ENCODE measurements at regions not wholly inside any gene's neighbourhood (a gene's known extent, or its start where the extent isn't known, plus 50 kb on each side); places are given as distances from the start of the nearest gene placed in this dataset.

DNA sequence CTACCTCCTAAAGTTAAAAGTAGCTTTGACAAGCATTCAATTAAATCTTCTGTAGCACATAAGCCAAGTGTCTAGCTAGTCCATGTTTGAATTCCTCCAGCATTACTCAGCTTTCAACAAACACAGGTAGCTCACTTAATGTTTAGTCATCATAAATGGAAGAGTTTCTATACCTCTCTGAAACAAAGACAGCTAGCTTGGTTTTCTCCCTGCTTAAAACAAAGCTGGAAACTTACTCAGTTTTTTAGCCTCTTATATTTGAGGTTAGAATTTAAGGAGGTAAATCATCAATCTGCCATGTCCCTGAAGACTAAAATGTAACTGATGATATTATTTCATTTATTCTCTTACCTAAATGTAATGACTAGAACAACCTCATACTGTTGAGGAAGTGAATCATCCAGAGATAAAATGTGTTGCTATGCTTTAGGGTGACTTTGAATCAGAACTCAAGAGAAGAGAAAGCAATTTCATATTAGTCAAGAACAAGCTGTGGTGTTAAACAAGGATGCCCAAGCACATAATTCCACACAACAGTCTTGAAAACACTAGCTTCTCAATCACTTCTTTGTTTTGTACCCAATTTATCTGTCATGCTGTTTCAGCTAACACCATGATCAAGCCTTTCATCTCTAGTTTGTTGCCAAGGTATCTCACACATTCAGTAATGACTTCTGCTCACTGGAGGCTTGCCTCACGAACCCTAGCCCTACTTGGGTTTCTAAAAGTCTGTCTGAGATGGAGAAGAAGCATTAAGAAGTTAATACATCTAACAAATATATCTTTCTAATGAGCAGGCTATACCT lies 251.9 kb downstream of the EPM2A start:
- no peak for DNase-seq

DNA sequence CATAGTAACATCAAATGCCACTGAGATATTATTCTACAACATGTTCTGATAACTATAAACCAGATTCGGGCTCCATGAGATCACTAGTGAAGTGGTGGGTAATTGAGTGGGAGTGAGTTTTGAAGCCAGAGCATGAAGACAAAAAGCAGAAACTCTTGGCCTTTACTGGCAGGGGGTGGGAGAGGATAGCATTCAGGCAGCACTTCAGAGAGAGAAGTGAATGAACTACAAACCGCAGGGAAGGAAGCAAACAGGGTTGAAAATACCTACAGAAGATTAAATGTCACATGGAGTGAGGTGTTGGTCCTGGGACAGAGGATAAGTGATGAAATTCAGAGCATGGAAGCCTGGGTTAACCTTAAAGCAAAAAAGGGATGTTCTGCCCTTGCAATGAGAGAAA lies 250.0 kb downstream of the EPM2A start:
- DNase-seq = no peak

DNA sequence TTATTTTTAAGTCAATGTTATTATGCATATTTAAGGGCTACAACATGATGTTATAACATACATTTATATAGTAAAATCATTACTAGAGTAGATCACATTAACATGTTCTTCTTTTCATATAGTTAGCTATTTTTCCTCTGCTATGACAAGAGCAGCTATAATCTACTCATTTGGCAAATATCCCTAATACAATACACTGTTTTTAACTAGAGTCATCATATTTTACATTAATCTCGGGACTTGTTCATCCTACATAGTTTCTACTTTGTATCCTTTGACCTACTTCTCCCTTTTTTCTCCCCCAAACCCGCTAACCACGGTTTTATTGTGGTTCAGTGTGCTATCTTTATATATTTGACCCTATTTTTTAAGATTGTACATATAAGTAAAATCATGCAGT lies 249.0 kb downstream of the EPM2A start:
- no peak for DNase-seq

DNA sequence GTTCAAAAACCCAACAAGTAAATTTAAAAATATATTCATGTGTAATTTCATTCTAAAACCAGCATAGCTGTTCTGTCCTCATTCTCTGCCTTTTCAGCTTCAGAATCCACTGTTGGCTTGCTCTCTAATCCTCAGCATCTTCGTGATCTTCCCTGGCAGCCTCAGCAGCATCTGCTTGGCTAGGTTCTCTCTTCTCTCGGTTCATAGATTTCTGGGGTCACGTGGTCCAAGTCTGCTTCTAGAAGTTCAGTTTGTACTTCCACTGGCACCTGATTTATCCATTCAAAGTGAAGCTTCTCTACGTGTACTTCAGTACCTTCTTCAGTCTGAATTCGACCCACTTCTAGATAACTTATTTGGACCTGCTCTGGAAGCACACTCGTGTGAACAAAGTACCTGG lies 245.7 kb downstream of the EPM2A start:
- DNase-seq = no peak

DNA sequence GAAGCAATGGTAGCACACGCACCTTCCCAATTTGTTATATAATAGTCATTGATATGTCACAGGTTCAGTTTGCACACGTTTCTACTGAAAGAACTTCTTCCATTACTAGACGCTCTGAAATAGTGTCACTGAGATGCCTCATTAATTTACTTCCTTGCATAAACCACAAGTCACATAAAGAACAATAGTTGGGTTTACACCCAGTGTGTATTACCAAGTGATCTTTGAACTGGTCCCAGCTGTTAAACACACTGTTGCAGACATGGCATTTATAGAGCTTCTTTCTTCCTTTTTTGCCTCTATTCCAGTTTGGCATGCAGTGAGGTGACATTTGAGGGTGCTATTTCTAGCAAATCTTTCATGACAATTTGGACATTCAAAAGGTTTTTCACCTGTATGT lies 245.3 kb downstream of the EPM2A start:
- DNase-seq = no peak

DNA sequence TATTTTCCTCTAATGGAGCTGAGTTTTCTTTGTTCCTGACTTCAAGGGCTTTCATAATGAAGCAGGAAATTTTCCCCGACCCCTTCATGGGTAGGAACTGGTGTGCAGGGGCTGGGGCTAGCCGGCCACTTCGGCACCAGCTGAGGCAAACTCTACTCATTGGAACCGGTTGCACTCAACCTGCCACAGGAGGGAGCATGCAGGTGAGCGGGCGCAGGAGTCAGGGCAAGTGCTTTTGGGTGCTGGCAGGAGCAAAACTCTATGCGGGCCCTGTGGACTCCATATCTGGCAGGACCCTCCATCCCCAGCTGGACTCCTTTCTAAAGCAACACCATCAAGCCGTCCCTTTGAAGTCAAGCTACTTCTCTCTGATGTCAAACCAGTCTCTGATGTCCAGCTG lies 244.2 kb downstream of the EPM2A start:
- DNase-seq = no peak

DNA sequence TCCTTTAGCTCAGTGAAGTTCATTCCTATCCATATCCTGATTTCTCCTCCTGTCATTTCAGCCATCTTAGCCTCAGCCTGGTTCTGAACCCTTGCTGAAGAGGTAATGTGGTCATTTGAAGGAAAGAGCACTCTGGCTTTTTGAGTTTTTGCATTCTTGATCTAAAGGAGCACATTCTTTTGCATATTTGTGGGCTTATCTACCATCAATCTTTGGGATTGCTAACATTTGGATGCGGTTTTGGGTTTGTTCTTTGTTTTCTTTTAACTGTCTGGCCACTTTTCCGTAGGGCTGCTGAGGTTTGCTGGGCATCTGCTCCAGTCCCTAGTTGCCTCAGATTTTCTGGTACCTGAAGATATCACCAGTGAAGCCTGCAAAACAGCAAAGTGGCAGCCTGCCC lies 238.3 kb downstream of the EPM2A start:
- no peak for DNase-seq

DNA sequence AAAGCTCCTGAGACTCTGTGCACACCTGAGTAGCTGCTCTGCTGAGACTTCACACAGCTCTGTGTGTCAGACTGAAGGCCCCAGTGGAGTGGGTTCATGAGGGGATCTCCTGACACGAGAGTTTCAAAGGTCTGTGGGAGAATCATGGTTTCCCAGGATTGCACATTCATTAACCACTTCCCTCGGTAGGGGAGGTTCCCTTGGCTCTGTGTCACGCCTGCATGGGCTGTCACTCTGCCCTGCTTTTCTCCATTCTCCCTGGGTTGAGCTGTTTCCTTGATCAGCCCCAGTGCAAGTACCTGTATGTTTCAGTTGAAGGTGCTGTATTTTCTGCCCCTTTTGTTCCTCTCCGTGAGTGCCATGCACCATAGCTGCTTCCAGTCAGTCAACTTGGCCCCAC lies 236.9 kb downstream of the EPM2A start:
- DNase-seq = no peak

DNA sequence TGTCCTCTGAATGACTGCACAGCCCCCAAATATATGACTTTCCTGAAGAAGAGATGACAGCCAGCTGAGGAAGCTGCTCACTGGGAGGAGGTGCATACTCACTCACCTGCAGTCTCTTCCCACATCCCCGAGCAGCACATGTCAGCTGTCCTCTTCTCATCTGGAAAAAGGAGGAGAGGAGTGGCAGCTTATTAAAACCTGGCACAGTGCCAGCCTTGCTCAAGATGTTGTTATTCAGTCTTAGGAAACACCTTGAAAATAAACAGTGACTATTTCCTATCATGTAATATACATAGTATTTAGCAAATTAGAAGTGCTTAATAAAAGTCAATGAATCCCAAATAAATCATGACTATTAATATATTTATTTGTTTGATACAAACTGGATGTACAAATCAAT lies 232.9 kb downstream of the EPM2A start:
- no peak for DNase-seq

DNA sequence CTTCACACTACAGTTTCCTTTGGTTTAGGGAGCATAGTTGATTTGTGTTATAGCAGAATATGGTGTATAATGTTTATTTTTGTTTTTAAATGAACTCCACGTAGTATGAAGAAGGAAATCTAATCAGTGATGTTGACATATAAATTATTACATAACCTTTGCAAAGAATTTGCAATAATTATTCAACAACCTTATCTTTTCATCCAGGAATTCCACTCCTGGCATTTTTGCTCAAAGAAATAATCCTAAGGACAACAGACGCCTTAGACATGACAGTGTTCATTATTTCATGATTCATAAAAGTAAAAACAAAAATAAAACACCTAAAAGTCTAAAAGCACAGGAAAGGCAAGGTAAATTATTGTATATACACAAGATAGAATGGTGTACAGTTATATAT lies 229.2 kb downstream of the EPM2A start:
- no peak for DNase-seq

DNA sequence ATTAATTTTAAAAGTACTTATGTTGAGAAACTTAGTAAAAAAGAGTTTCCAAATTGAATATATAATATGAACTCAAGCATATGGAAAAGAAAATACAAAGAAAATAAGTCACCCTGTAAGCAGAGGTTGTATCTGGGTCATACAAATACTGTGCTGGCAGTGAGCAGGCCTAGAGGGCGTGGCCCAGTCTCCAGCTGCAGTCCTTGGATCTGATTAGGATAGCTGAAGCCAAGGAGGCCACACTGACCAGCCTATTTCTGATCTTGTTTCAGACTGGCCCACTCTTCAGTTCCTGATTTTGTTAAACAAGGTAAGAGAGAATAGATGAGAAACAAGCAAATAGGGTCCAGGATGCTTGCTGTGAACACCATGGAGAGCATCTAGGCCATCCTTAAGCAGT lies 228.8 kb downstream of the EPM2A start:
- DNase-seq = no peak

DNA sequence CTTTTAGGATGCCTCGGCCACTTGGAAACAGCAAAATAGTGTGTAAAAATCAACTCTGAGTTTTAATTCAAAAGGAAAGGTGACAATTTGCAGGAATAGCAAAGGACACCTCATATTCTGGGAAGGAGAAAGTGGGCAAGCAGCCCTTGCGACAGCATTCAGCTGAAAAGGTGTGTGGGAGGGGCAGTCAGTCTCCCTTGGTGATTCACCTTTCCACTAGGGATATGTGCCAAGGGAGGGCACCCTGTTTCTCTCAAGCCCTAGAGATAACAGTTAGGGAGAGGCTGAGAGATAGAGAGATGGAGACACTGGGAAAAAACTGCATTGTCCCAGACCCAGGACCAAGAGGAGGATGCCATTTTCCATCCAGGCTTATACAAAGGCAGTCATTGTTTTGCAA lies 228.1 kb downstream of the EPM2A start:
- DNase-seq = no peak

DNA sequence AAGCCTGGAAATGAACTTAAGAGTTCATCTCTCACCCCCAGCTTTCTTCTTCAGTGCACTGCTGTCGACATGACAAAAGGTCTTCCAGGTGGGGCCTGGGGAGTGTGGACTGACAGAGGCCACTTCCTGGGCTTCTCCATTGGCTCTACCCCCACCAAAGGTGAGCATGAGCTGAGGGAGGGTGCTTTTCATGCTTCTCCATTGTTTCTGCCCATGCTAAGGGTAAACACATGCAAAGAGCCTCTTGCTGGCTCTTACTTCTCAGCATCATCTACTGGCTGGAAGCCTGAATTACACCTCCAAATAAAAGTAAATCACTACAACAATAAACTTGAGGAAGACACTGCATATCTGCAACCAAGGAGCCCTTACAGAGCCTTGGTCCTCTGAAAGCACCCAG lies 227.2 kb downstream of the EPM2A start:
- DNase-seq = no peak

DNA sequence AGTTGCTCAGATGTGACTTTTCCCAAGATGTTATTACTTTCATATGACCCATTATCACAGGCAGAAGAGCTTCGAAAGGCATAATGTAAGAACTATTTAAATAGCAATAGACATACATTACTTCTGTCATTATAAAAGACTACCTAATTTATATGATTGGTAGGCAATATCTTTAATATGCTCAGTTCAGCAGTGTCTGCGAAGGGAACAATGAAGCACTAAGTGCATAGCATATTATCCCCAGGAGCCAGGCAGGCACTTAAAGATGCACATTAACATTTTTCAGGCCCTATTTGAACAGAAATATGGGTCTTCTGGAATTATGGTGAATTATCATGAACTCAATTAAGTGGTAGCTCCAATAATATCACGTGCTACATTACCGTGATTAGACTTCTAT lies 217.8 kb downstream of the EPM2A start:
- no peak for DNase-seq

DNA sequence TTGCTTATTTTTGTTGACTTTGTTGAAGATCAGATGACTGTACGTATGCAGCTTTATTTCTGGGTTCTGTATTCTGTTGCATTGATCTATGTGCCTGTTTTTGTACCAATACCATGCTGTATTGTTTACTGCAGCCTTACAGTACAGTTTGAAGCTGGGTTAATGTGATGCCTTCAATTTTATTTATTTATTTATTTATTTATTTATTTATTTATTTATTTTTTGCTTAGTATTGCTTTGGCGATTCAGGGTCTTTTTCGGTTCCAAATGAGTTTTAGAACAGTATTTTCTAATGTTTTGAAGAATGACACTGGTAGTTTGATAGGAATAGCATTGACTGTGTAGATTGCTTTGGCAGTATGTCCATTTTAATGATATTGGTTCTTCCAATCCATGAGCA lies 210.3 kb downstream of the EPM2A start:
- no peak for DNase-seq

DNA sequence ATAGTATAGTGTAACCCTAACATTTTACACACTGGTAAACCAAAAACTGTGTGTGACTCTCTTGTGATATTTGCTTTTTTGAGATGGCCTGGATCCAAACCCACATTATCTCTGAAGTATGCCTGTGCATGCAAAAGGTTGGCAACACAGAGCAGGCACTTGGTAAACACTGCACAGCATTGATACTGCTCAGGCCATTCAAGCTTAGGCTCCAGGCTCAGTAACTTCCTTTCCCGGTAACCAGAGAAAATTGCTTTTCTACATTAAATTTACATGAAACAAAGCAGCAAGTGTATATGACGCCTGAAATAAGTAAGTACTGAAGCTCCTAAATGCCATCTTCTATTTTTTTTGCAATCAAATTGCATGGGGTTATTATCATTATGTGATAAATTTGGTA lies 205.7 kb downstream of the EPM2A start:
- DNase-seq = no peak

DNA sequence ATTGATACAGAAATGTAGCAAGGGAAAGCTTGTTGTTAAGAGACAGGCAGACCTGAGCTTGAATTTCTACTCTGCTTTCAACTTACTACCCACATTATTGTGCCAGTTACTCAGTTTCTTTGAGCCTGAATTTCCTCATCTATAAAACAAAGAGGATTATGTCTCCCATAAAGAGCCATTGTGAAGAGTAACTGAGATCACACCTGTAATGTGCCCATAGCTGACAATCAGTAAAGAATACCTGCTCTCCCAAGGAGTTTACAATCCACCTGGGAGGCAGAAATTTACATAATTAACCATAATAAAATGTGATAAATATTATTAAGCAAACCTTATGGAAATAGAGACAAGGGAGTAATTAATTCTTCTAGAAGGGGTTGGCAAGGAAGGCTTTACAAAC lies 204.9 kb downstream of the EPM2A start:
- no peak for DNase-seq

DNA sequence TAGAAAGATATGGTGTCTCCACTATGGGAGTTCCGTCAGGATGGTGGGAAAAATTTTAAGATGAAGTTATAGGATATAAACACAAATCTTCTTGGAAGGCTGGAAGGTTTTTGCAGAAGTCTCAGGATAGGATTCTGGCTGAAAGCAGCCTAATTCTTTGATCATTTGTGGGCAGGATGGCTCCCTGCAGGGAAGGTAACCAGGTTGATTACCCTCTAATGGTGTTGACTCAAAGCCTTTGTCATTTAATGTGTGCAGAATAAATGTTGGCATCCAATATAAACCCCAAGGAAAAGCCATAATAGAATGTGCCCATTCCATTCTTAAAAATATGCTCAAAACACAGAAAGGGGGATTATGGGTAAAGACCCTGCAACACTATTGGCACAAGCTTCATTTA lies 204.3 kb downstream of the EPM2A start:
- DNase-seq = no peak

DNA sequence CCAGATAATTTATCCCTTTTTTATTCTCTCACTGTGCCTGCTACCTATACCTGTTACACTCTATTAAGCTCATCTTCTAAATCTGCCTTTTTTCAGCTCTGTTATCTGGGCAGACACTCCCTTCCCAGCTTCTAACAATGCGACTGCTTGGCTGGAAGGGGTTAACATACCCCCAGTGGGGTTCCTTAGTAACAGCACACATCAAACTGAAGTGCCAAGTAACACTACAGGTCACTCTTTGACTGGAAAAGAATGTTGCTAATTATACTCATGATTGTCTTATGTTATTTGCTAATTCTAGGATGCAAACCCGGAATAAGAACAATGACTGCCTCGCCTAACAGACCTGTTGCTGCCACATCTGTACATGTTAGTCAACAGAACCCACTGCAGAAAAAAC lies 203.5 kb downstream of the EPM2A start:
- DNase-seq = no peak

DNA sequence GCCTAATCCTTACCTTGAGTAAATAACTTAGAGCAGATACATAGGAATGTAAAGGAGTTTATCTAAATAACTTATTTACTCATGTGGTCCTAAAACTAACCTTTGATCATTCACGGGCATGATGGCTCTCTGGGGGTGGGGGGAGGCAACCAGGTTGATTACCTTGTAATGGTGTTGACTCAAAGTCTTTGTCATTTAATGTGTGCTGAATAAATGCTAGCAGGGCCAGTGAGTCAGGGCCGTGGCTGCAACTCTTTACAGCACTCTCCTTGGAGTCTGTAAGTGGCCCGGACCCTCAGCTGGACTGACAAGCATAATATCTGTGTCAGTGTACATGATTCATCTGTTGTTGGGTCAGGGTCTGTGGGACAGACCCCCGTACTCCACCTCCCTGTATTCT lies 203.0 kb downstream of the EPM2A start:
- DNase-seq = no peak

DNA sequence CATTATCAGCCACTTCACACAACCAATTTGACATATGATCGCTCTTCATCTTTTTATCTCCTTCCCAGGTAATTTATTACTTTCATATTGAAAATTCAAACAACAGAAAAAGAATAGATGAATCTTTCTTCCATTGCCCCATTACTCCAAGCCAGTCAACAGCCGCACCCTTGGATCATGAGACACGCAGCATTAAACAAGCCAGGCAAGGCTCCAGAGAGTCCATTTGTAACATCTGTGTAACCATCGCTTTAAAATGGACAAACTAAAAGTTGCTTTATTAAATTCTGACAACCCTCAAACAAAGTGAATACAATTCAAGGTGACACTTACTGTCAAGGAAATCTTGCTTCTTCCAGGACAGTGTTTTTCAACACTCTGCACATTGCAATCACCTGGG lies 200.3 kb downstream of the EPM2A start:
- DNase-seq = no peak

DNA sequence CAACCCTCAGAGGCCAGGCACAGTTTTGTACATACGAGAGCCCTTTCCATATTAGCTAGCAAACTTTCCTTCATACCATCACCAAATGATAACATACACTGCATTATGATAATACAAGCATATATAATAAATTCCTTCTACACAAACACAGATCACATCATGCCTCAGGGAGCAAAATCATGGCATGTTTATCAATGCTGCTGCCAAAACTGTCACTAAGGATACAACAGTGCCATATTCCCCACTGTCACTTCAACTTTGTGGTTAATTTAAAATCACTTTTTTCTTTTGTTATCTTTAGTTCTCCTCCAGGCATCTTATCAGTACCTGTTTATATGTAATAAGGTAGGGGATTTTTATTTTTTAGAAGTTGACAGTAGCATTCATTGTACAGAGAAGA lies 196.3 kb downstream of the EPM2A start:
- DNase-seq = no peak

DNA sequence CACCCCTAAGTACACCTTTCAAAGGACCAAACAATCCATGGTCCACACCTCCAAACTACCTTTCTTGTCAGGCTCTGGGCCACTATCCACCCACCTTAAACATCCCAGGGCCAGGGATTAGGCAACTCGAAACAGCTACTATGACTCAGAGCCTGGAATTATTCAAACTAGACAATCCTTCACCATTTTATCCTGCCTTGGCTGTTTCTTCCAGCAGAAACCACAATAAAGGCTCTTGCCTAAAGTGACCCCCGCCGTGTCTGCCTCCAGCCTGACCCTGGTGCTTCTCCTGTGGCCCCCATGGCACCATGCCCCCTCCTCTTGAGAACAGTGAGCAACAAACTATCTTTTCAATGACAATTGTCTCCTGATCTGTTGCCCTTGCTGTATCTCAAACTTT lies 195.5 kb downstream of the EPM2A start:
- DNase-seq = no peak

DNA sequence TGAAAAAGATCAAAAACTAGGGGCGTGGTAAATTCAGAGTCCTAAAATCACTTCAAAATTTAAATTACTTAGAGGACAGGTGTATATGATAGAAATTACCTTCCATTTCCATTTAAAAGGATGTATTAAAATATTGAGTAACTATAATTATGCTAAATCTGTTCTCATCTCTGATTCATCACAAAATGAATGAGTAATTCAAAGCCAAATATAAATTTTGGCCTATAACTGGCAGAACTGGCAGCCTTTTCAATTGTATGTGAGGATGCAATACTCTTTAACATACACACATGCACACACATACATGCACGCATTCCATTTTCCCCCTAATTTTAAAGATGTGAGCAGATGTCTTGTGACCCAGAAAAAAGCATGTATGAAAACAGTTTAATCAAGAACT lies 194.6 kb downstream of the EPM2A start:
- DNase-seq = no peak

DNA sequence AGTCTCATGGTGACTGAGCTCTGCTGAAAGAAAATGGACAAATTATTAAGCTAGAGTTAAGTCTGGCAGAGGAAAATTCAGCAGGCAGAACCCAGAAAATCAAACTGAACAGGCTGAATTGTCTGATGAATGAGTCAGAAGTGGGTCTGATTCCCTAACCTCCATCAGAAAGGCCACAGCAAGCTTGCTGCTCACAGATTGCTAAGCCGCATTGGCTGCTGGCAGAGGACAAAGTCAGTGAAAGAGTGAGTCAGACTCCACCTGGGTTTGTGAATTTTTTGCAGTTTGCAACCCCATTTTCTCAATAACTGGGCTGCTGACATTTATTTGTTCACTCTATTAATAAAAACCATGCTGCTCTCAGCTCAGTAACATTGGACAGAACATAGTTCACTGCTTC lies 191.3 kb downstream of the EPM2A start:
- DNase-seq = no peak

Data from right lung (tissue), 2 donors.